OCI-LY3 (cell line): ENCODE measurements at regions not wholly inside any gene's neighbourhood (a gene's known extent, or its start where the extent isn't known, plus 50 kb on each side); places are given as distances from the start of the nearest gene placed in this dataset.

Source experiments
- CTCF ChIP-seq: fragments of 200-600, 300-600 bp; sonication (generic); IDR thresholded peaks from 2 replicates; pipeline ENCODE4 v1.5.1; 2014; ENCODE audit warnings: antibody characterized with exemption, low read length, low read depth
- EZH2phosphoT487 ChIP-seq: fragments of 200-600 bp; shearing (Covaris generic); IDR thresholded peaks from 2 replicates; pipeline ENCODE4 v1.6.1; 2018; ENCODE audit warnings: antibody characterized with exemption, mixed run types, low read depth

- TF ChIP-seq CTCF (peak; percentile 38), EZH2phosphoT487 (no peak)
Measured at GRCh38 chr3:140753865-140754754, 76.2 kb downstream of the TRIM42 start.
